BE2C (cell line): ENCODE measurements at regions not wholly inside any gene's neighbourhood (a gene's known extent, or its start where the extent isn't known, plus 50 kb on each side); places are given as distances from the start of the nearest gene placed in this dataset.

Experiments
- DNase-seq: peaks from one replicate; pipeline ENCODE4 v3.0.0-alpha.2; 2020
- H3K27me3 ChIP-seq: fragments of 250-450 bp; sonication (Bioruptor Pico); 2 replicates; pipeline ENCODE4 v1.5.1; 2020; ENCODE audit warnings: mild to moderate bottlenecking
- H3K36me3 ChIP-seq: fragments of 250-450 bp; sonication (Bioruptor Pico); 2 replicates; pipeline ENCODE4 v1.5.1; 2020; ENCODE audit warnings: mild to moderate bottlenecking
- H3K4me1 ChIP-seq: fragments of 250-450 bp; sonication (Bioruptor Pico); 2 replicates; pipeline ENCODE4 v1.5.1; 2020
- H3K4me3 ChIP-seq: 2 replicates; pipeline ENCODE4 v1.5.1; 2011; ENCODE audit warnings: low read depth, low read length
- H3K9me3 ChIP-seq: fragments of 250-450 bp; sonication (Bioruptor Pico); 2 replicates; pipeline ENCODE4 v1.5.1; 2020
- CTCF ChIP-seq: IDR thresholded peaks from 2 replicates; pipeline ENCODE4 v1.5.1; 2012; ENCODE audit warnings: mild to moderate bottlenecking, low read depth, low read length

GRCh38 chr11:60647087-60647486, 52.3 kb upstream of the MS4A8 start:
- no peak overlapping the region for H3K4me3 ChIP-seq
- DNase-seq, result no peak
- no peaks in the 10 kb centered on the region for H3K27me3 ChIP-seq
- no peak for TF ChIP-seq CTCF
- no peaks in the 10 kb centered on the region for H3K36me3 ChIP-seq
- H3K9me3 ChIP-seq, result no peaks in the 10 kb centered on the region
- H3K4me1 ChIP-seq, result no peaks in the 10 kb centered on the region
